LHCN-M2 (cell line): ENCODE measurements at regions not wholly inside any gene's neighbourhood (a gene's known extent, or its start where the extent isn't known, plus 50 kb on each side); places are given as distances from the start of the nearest gene placed in this dataset.
"Not testable (repeated sequence)": the region's sequence is repeated elsewhere in the genome, so short reads cannot be mapped to it uniquely, and the experiment has no call there.

Experiments used
- DNase-seq: peaks from one replicate; pipeline ENCODE4 v3.0.0-alpha.2; 2012; ENCODE audit warnings: low read depth

DNA sequence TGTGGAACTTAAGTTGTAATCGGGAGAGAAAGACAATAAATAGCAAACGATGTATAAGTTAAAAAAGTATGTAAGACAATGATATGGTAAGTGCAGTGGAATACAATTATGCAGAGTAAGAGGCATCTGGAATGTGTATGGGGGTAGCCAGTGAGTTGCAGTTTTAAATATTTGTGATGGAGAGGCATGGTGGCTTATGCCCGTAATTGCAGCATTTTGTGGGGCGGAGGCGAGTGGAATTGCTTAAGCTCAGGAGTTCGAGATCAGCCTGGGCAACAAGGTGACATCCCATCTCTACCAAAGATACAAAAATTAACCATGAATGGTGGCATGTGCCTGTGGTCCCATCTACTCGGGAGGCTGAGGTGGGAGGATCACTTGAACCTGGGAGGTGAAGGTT, 52.5 kb upstream of the WDFY3 start:
- no peak for DNase-seq

DNA sequence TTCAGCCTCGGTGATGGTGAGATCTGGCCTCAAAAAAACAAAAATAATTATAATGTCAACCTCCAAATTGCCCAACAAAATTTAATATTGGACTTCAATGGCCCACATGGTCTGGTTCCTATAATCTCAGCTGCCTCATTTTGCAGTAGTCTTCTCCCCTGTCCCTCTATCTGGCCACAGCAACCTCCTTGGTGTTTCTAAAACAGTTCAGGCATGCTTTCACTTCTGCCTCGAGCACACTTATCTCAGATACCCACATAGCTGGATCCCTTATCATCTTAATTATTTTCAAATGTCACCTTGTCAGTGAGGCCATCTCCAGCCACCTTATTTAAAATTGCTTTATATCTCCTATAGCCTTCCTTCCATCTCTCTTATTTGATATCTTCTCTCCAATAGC, 52.9 kb upstream of the WDFY3 start:
- DNase-seq: no peak

DNA sequence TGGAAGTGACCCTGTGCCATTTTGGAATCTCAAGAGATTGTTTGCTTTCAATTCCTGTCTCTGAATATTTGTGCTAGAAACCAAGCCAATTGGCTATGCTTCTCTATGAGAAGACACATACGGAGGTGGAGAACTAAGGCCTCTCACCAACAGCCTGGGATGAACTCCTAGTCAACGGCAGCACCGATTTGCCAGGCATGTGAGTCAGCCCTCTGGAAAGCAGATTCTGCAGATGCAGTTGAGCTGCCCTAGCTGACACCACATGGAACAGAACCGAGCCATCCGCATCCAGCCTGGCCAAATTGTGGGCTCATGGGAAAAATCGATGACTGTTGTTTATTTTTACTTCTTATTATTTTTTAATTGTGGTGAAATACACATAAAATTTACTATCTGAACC, 58.2 kb upstream of the WDFY3 start:
- no peak for DNase-seq

DNA sequence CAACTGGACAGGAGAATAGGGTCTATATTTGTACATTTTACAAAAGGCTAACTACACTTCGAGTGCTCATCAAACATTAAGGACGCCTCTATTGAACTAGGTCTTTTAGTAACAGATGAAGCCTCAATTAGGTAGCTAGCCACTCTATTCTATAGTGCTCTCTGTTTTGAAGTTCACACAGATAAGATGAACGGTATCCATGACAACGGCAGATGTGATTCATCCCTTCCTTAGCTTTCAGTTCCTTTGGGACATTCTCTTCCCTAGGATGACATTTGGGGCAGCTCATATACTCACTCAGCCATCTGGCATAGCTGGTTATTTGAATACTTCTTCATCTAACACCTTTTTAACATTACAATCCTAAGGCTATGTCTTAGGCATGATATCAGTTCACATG, 62.4 kb upstream of the WDFY3 start:
- peak; percentile 89 for DNase-seq

DNA sequence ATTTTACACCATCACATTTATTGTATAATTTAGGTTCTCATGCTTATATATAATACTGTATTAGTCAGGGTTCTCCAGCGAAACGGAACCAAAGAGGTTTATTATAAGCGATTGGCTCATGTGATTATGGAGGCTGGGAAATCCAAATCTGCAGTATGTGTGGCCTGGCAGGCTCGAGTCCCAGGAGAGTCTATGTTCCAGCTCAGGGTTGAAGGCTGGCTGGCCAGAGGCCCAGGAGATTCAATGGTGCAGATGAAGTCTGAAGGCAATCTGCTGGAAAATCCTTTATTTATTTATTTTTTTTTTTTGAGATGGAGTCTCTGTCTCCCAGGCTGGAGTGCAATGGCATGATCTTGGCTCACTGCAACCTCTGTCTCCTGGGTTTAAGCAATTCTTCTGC, 63.0 kb upstream of the WDFY3 start:
- no peak for DNase-seq

DNA sequence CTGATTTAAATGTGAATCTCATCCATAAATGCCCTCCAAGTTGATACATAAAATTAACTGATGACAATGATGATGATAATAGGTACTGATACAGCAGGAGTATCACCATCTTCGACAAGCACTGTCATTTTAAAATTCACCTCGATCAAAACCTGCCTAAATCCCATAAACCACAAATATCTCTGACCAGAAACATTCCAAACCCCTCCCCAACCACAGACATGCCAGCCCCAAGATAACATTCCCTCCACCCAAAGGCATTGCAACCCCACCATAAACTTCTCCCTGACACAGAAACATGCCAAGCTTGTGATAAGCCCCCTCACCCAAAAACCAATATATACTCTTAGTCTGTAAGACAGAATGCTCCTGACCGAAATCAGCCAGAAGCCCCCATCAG, 63.7 kb upstream of the WDFY3 start:
- DNase-seq: no peak

- not testable (repeated sequence) for DNase-seq
These were observed 67.3 kb upstream of the WDFY3 start for GRCh38 chr4:85033838-85034237.

DNA sequence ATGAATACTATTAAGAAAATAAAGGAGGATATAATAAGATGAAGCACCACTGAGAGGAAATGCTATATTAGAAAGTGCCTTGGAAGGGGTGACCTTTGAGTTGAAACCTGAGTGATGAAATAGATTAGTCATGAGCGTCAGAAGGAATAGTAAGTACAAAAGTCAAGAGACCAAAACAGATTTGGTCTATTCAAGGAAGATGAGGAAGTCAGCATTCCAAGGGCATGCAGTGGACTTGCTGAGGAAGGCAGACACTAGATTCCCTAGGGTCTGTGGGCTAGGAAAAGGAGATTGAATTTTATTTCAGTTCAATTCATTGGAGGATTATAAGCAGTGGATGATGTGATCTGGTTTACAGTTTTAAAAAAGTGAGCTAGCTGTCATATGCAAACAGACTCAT, 73.0 kb upstream of the WDFY3 start:
- DNase-seq: peak; percentile 82

DNA sequence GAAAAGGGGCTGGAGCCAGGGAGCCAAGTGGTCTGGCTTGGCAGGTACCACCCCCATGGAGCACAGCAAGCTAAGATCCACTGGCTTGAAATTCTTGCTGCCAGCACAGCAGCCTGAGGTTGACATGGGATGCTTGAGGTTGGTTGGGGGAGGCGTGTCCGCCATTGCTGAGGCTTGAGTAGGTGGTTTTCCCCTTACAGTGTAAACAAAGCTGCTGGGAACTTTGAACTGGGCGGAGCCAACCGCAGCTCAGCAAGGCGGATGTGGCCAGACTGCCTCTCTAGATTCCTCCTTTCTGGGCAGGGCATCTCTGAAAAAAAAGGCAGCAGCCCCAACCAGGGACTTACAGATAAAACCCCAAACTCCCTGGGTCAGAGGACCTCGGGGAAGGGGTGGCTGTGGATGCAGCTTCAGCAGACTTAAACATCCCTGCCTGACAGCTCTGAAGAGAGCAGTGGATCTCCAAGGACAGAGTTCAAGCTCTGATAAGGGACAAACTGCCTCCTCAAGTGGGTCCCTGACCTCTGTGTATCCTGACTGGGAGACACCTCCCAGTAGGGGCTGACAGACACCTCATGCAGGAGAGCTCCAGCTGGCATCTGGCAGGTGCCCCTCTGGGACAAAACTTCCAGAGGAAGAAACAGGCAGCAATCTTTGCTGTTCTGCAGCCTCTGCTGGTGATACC, 77.5 kb upstream of the WDFY3 start:
- DNase-seq: not testable (repeated sequence)

DNA sequence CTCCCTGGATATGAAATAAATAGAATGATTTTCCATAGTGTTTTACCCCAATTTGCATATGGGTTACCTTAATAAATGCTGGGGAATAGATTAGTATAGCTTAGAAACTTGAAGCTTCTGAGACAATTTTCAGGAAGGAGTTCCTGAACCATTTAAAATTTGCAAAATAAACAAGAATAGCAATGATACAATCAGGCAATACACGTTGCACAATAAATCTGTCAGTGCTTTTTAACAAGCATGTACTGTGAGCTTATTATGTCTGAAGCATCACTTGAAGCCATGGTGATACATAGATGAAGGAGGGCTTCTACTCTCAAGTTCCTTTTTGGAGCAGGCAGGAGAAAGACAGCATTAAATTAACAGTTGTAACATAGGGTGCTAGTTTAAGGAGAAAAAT, 84.2 kb upstream of the WDFY3 start:
- no peak for DNase-seq

- DNase-seq: no peak
These were observed 85.0 kb upstream of the WDFY3 start for GRCh38 chr4:85051526-85051925.

- not testable (repeated sequence) for DNase-seq
These were observed 88.4 kb upstream of the WDFY3 start for GRCh38 chr4:85054925-85055324.

DNA sequence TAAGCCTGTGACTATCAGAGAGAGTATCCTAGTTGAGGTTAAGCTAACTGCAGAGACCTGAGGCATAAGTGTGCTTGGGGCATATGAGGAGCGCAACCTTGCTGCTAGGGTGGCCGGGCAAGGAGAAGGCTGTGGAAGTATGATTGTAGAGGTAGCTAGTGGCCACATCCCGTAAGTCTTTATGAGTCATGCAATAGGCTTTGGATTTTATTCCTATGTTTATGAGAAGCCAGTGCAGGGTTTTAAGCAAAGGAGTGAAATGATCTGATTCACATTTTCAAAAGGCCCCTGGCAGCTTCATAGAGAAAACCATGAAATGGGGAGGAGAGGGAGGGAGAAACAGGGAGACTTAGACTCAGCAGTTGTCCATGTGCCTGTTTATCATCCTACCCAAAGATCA, 92.1 kb upstream of the WDFY3 start:
- DNase-seq: peak; percentile 7

DNA sequence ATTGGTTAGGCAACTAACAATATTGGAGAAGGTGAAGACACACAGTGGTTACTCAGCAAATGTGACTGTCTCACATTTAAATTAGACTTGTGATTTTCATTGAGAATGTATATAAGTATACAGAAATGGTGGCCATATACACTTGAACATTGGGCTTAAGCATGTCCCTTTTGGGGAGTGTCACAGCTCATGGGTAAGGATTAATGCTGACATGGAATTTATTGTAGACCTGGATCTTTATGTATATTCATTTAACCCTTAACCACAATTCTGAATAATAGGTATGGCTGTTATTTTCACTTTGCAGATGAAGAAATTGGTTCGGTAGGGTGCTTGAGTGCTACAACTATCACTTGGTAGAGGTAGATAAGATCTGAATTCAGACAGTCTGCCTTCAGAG, 95.5 kb upstream of the WDFY3 start:
- DNase-seq: no peak

DNA sequence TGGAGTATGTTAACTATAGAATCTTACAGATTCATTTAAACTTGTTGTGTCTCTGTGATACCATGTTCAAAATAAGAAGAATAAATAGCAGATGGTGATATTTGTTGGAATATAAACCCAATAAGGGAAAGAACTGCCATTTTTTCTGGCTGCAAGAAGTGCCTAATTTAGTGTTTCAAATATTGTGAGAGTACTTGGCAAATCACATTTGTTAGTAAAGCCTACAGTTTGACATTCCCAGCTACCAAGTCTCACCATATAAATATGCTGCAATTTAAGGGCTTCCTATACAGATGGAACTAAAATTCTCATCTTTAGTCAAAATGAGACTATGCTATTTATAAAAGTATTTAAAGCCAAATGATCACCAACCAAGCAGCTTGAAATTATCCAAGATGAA, 96.0 kb upstream of the WDFY3 start:
- no peak for DNase-seq

DNA sequence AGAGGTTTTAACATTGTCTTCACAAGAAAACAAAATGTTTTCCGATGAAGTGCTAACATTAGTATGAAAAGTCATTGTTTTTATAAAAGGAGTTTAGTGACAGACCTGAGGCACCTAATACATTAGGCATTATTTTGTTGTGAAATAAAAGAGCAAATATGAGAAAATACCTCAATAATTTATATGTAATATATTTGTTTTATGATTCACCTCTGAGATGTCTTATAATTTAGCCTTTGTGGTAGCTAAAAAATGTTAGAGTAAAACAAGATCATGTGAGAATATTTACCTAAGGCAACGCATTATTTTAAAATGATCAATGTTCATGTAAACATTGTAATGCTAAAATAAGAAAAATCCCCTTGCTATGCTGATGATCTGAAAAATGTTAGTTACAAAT, 100.9 kb upstream of the WDFY3 start:
- peak; percentile 20 for DNase-seq

DNA sequence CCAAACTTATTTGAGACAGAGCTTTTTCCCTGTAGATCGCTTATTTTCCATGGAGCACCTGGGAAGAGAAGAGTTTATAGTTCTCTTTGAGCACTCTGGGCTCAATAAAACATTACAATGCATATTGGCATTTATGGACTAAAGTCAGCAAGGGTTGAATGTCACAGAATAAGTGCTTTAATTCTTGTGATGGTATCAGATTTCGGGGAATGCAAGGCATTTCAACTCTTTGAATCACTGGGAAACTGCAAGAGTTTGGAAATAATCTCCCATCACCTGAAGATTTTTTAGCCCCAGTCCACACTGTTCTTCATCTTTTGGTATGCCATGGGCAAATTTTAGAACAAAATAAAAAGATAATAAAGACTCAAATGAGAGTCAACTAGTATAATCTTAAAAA, 111.5 kb upstream of the WDFY3 start:
- DNase-seq: peak; percentile 18

DNA sequence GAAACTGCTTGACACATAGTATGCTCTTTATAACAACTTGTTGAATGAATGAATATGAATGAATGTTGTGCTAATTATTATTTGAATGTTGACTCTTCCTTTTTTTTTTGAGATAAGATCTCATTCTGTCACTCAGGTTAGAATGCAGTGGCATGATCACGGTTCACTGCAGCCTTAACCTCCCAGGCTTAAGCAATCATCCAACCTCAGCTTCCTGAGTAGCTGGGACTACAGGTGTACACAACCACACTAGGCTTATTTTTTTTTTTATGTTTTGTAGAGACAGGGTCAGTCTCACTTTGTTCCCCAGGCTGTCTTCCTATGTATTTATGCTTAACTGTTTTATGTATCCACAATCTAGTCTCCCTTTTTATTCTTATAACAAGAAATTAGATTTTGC, 114.7 kb upstream of the WDFY3 start:
- DNase-seq: no peak

- peak; percentile 81 for DNase-seq
These were observed 118.0 kb upstream of the WDFY3 start for GRCh38 chr4:85084371-85085094.

DNA sequence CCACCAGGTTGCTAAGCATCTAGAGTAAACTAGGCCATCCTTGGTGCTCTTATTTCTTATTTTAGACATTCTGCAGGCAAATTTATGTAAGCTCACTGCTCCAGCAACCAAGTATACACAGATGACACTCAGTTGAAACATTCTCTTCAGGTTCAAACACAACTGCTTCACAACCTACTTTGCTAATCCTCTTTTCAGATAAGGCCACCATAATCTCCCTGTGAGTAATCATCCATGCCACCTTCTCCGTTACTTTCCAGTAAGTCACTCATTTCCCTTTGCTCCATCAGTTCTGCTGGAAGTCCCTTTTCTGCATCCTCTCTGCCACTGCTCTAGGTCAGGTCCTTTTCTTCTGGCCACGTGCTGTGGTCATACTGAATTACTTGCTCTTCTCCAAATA, 120.2 kb upstream of the WDFY3 start:
- no peak for DNase-seq

- peak; percentile 51 for DNase-seq
These were observed 126.0 kb upstream of the WDFY3 start for GRCh38 chr4:85092536-85092935.

- no peak for DNase-seq
These were observed 126.5 kb upstream of the WDFY3 start for GRCh38 chr4:85092943-85093342.

GRCh38 chr4:85094735-85095134, 128.2 kb upstream of the WDFY3 start:
- no peak for DNase-seq

GRCh38 chr4:85102606-85103005, 136.1 kb upstream of the WDFY3 start:
- DNase-seq: peak; percentile 50
